ENCODE measurements at regions not wholly inside any gene's neighbourhood (a gene's known extent, or its start where the extent isn't known, plus 50 kb on each side); places are given as distances from the start of the nearest gene placed in this dataset.
"Not testable (repeated sequence)": the region's sequence is repeated elsewhere in the genome, so short reads cannot be mapped to it uniquely, and the experiment has no call there.

- TF ChIP-seq POLR2AphosphoS5, CTCF, EP300 (IDR thresholded peaks at IDR 0.05): not testable (repeated sequence)
Observed at GRCh38 chr2:111439237-111439636, 318.5 kb downstream of the BCL2L11 start.

All from sigmoid colon (tissue), 4 donors.